SU-DHL-6 (cell line): ENCODE measurements at regions not wholly inside any gene's neighbourhood (a gene's known extent, or its start where the extent isn't known, plus 50 kb on each side); places are given as distances from the start of the nearest gene placed in this dataset.

Experiments used
- H2AFZ ChIP-seq: fragments of 200-600 bp; sonication (generic); 2 replicates; pipeline ENCODE4 v1.6.1; 2014; ENCODE audit warnings: low read depth, mild to moderate bottlenecking, moderate library complexity, mixed read lengths, antibody characterized with exemption, low read length; ENCODE audit not compliant: severe bottlenecking
- H3F3A ChIP-seq: fragments of 200-600 bp; shearing (Covaris generic); 2 replicates; pipeline ENCODE4 v1.6.0; 2016; ENCODE audit warnings: antibody characterized with exemption, mild to moderate bottlenecking; ENCODE audit not compliant: insufficient read depth
- H3K27ac ChIP-seq: fragments of 200-600 bp; sonication (generic); 2 replicates; pipeline ENCODE4 v1.5.1; 2016; ENCODE audit warnings: low read depth, mild to moderate bottlenecking, low read length, moderate library complexity, mixed read lengths
- H3K27me3 ChIP-seq: fragments of 200-600 bp; sonication (generic), shearing (Covaris generic); 2 replicates; pipeline ENCODE4 v1.6.0; 2014; ENCODE audit warnings: mild to moderate bottlenecking, low read length
- H3K36me3 ChIP-seq: fragments of 200-600 bp; sonication (generic); 2 replicates; pipeline ENCODE4 v1.6.1; 2014; ENCODE audit warnings: mild to moderate bottlenecking, low read length, mixed read lengths
- H3K4me2 ChIP-seq: fragments of 300-600, 200-600 bp; shearing (Covaris generic), sonication (generic); 2 replicates; pipeline ENCODE4 v1.6.0; 2014; ENCODE audit warnings: low read length, low read depth, mild to moderate bottlenecking; ENCODE audit not compliant: poor library complexity, severe bottlenecking
- H3K4me3 ChIP-seq: fragments of 200-600 bp; sonication (generic); 2 replicates; pipeline ENCODE4 v1.5.1; 2014; ENCODE audit warnings: antibody characterized with exemption, low read length, mild to moderate bottlenecking, mixed read lengths; ENCODE audit not compliant: insufficient read depth, poor library complexity, severe bottlenecking
- H3K79me2 ChIP-seq: fragments of 200-600 bp; sonication (generic); 2 replicates; pipeline ENCODE4 v1.6.1; 2014; ENCODE audit warnings: mild to moderate bottlenecking, low read length, moderate library complexity; ENCODE audit not compliant: insufficient read depth
- H3K9ac ChIP-seq: fragments of 200-600 bp; sonication (generic); 2 replicates; pipeline ENCODE4 v1.7.0; 2014; ENCODE audit warnings: mild to moderate bottlenecking, low read length
- H3K9me2 ChIP-seq: fragments of 200-600 bp; sonication (generic); replicated peaks from 2 replicates; pipeline ENCODE4 v1.6.1; 2014; ENCODE audit warnings: low read length; ENCODE audit not compliant: insufficient read depth
- H3K9me3 ChIP-seq: fragments of 200-600 bp; sonication (generic); 2 replicates; pipeline ENCODE4 v1.6.1; 2014; ENCODE audit warnings: low read length, mixed read lengths; ENCODE audit not compliant: insufficient read depth
- H4K20me1 ChIP-seq: fragments of 200-600 bp; sonication (generic); 2 replicates; pipeline ENCODE4 v1.6.1; 2014; ENCODE audit warnings: low read depth, mild to moderate bottlenecking, antibody characterized with exemption, low read length, moderate library complexity, mixed read lengths
- CTCF ChIP-seq: fragments of 200-600 bp; sonication (generic); IDR thresholded peaks from one replicate; pipeline ENCODE4 v1.5.1; 2017; ENCODE audit warnings: antibody characterized with exemption, mild to moderate bottlenecking, low read length, moderate library complexity; ENCODE audit not compliant: insufficient read depth, poor library complexity, severe bottlenecking
- EZH2phosphoT487 ChIP-seq: fragments of 200-600 bp; sonication (generic), shearing (Covaris generic); conservative IDR thresholded peaks from 2 replicates; pipeline ENCODE4 v1.6.1; 2018; ENCODE audit warnings: mild to moderate bottlenecking, antibody characterized with exemption, low read length, moderate library complexity, mixed read lengths

GRCh38 chr5:10839916-10840599, 79.0 kb upstream of the DAP start:
- Histone ChIP-seq H3K9me3 (no peaks in the 10 kb centered on the region), H3K27ac (no peak overlapping the region), H3K4me2 (no peak overlapping the region), H3F3A (no peaks in the 10 kb centered on the region), H3K9me2 (no peaks in the 10 kb centered on the region), H3K79me2 (no peaks in the 10 kb centered on the region), H3K4me3 (no peak overlapping the region), H2AFZ (no peak overlapping the region), H3K27me3 (no peaks in the 10 kb centered on the region), H3K36me3 (no peaks in the 10 kb centered on the region), H3K9ac (no peak overlapping the region), H4K20me1 (no peaks in the 10 kb centered on the region)
- TF ChIP-seq CTCF (no peak), EZH2phosphoT487 (no peak)

- no peak overlapping the region for H3K4me3 ChIP-seq
- no peaks in the 10 kb centered on the region for H4K20me1 ChIP-seq
- H3K36me3 ChIP-seq, result no peaks in the 10 kb centered on the region
- H3K79me2 ChIP-seq, result no peaks in the 10 kb centered on the region
- H3K9ac ChIP-seq, result no peak overlapping the region
- no peaks in the 10 kb centered on the region for H3F3A ChIP-seq
- no peak overlapping the region for H3K4me2 ChIP-seq
- H3K27me3 ChIP-seq, result no peaks in the 10 kb centered on the region
- no peaks in the 10 kb centered on the region for H3K9me2 ChIP-seq
- no peak overlapping the region for H3K27ac ChIP-seq
- no peak overlapping the region for H2AFZ ChIP-seq
- H3K9me3 ChIP-seq, result no peaks in the 10 kb centered on the region
- TF ChIP-seq EZH2phosphoT487, result no peak
Measured at GRCh38 chr5:10839118-10839517, 78.1 kb upstream of the DAP start.

- no peak overlapping the region for H3K27ac ChIP-seq
- no peaks in the 10 kb centered on the region for H3K36me3 ChIP-seq
- no peak overlapping the region for H2AFZ ChIP-seq
- H3K27me3 ChIP-seq, result no peaks in the 10 kb centered on the region
- H3K9me3 ChIP-seq, result no peaks in the 10 kb centered on the region
- no peaks in the 10 kb centered on the region for H3K9me2 ChIP-seq
- no peaks in the 10 kb centered on the region for H3F3A ChIP-seq
- H3K4me2 ChIP-seq, result no peak overlapping the region
- no peaks in the 10 kb centered on the region for H3K79me2 ChIP-seq
- TF ChIP-seq EZH2phosphoT487, result no peak
- TF ChIP-seq CTCF, result no peak
- H3K9ac ChIP-seq, result no peak overlapping the region
- no peaks in the 10 kb centered on the region for H4K20me1 ChIP-seq
- no peak overlapping the region for H3K4me3 ChIP-seq
Measured at GRCh38 chr5:10838038-10838437, 77.0 kb upstream of the DAP start.

GRCh38 chr5:10836986-10837385, 76.0 kb upstream of the DAP start:
- Histone ChIP-seq H3F3A (no peaks in the 10 kb centered on the region), H3K36me3 (no peaks in the 10 kb centered on the region), H3K4me2 (no peak overlapping the region), H4K20me1 (no peaks in the 10 kb centered on the region), H3K9ac (no peak overlapping the region), H3K27me3 (no peaks in the 10 kb centered on the region), H3K79me2 (no peaks in the 10 kb centered on the region), H3K27ac (no peak overlapping the region), H2AFZ (no peak overlapping the region), H3K9me3 (no peaks in the 10 kb centered on the region), H3K4me3 (no peak overlapping the region), H3K9me2 (no peaks in the 10 kb centered on the region)
- TF ChIP-seq CTCF (no peak), EZH2phosphoT487 (no peak)
